IMR-90 (cell line): ENCODE measurements at regions not wholly inside any gene's neighbourhood (a gene's known extent, or its start where the extent isn't known, plus 50 kb on each side); places are given as distances from the start of the nearest gene placed in this dataset.

Experiments
- ATAC-seq: fragments of 200-7000 bp; cut with Tn5 transposase; 2 replicates; pipeline ENCODE4 v1.9.1; 2020; ENCODE audit warnings: low read depth, mild to moderate bottlenecking, moderate library complexity
- BruUV-seq: library from RNA; stranded (reverse); fragments of 400-500 nt; replicated peaks from 2 replicates; lab custom pipeline; 2021; lab: Mats Ljungman, UMichigan
- CTCF ChIA-PET: fragments of 300-600 bp; formaldehyde crosslinking; extraction: SDS; loops from one replicate; lab custom pipeline; 2021; ENCODE audit warnings: antibody characterized with exemption; lab: Yijun Ruan, JAX
- POLR2A ChIA-PET: fragments of 300-600 bp; sonication (Branson Sonifier 250); formaldehyde crosslinking; loops from one replicate; lab custom pipeline; 2022; ENCODE audit warnings: antibody characterized with exemption; ENCODE audit not compliant: unreplicated experiment; lab: Charles Lee
- DNase-seq: peaks from one replicate; pipeline ENCODE4 v3.0.0; 2013
- H2AFZ ChIP-seq: replicated peaks from 2 replicates; pipeline ENCODE3; 2013; ENCODE audit warnings: low read length, mild to moderate bottlenecking; ENCODE audit not compliant: poor library complexity
- H2AK5ac ChIP-seq: 2 replicates; pipeline ENCODE4 v1.6.1; 2013; ENCODE audit warnings: low read depth, low read length, inconsistent platforms
- H2AK9ac ChIP-seq: replicated peaks from 2 replicates; pipeline ENCODE3; 2013; ENCODE audit warnings: mild to moderate bottlenecking, low read depth, low read length, moderate library complexity; ENCODE audit not compliant: poor library complexity
- H2BK120ac ChIP-seq: 2 replicates; pipeline ENCODE4 v1.6.1; 2013; ENCODE audit warnings: low read depth, low read length, inconsistent platforms
- H2BK15ac ChIP-seq: 3 replicates; pipeline ENCODE4 v1.6.1; 2013; ENCODE audit warnings: low read depth, low read length, inconsistent platforms
- H2BK20ac ChIP-seq: 2 replicates; pipeline ENCODE4 v1.6.1; 2013; ENCODE audit warnings: low read depth, mild to moderate bottlenecking, inconsistent platforms, low read length, moderate library complexity
- H2BK5ac ChIP-seq: 2 replicates; pipeline ENCODE4 v1.6.1; 2013; ENCODE audit warnings: mild to moderate bottlenecking, low read depth, low read length, inconsistent platforms; ENCODE audit not compliant: poor library complexity, severe bottlenecking
- H3K14ac ChIP-seq: replicated peaks from 2 replicates; pipeline ENCODE4 v1.6.1; 2013; ENCODE audit warnings: low read depth, low read length, inconsistent platforms
- H3K18ac ChIP-seq: 2 replicates; pipeline ENCODE4 v1.6.1; 2013; ENCODE audit warnings: low read depth, low read length, control low read depth
- H3K23ac ChIP-seq: 2 replicates; pipeline ENCODE4 v1.6.1; 2013; ENCODE audit warnings: low read depth, low read length, inconsistent platforms
- H3K27ac ChIP-seq: 2 replicates; pipeline ENCODE4 v1.5.1; 2013; ENCODE audit warnings: mild to moderate bottlenecking, control low read depth, low read length; ENCODE audit not compliant: insufficient read depth
- H3K27me3 ChIP-seq: 2 replicates; pipeline ENCODE4 v1.6.1; 2013; ENCODE audit warnings: low read length; ENCODE audit not compliant: control insufficient read depth, insufficient read depth
- H3K36me3 ChIP-seq: 2 replicates; pipeline ENCODE4 v1.6.1; 2013; ENCODE audit warnings: low read length, mixed read lengths; ENCODE audit not compliant: control insufficient read depth, insufficient read depth
- H3K4ac ChIP-seq: 2 replicates; pipeline ENCODE4 v1.6.1; 2013; ENCODE audit warnings: low read depth, low read length, inconsistent platforms
- H3K4me1 ChIP-seq: 2 replicates; pipeline ENCODE4 v1.6.1; 2013; ENCODE audit warnings: low read length, mixed read lengths; ENCODE audit not compliant: control insufficient read depth, insufficient read depth
- H3K4me2 ChIP-seq: 2 replicates; pipeline ENCODE4 v1.6.1; 2013; ENCODE audit warnings: low read depth, mild to moderate bottlenecking, control low read depth, low read length, moderate library complexity
- H3K4me3 ChIP-seq: 2 replicates; pipeline ENCODE4 v1.5.1; 2013; ENCODE audit warnings: low read depth, mild to moderate bottlenecking, control low read depth, low read length, moderate library complexity; ENCODE audit not compliant: insufficient read depth
- H3K56ac ChIP-seq: 2 replicates; pipeline ENCODE4 v1.6.1; 2013; ENCODE audit warnings: low read length, inconsistent platforms; ENCODE audit not compliant: insufficient read depth; ENCODE audit errors: extremely low read depth
- H3K79me1 ChIP-seq, 2 experiments: 2 replicates each; pipeline ENCODE4 v1.6.1; 2013; ENCODE audit warnings: low read length in 2 of 2, inconsistent platforms in 1 of 2, low read depth in 1 of 2
- H3K9ac ChIP-seq: 2 replicates; pipeline ENCODE4 v1.6.1; 2013; ENCODE audit warnings: low read depth, low read length, control low read depth
- H3K9me1 ChIP-seq: 2 replicates; pipeline ENCODE4 v1.6.1; 2013; ENCODE audit warnings: low read length, inconsistent platforms; ENCODE audit not compliant: insufficient read depth
- H3K9me3 ChIP-seq: 2 replicates; pipeline ENCODE4 v1.6.1; 2013; ENCODE audit warnings: low read length; ENCODE audit not compliant: control insufficient read depth, insufficient read depth
- H4K20me1 ChIP-seq: 2 replicates; pipeline ENCODE4 v1.6.1; 2013; ENCODE audit warnings: low read length, inconsistent platforms; ENCODE audit not compliant: insufficient read depth
- H4K5ac ChIP-seq: 2 replicates; pipeline ENCODE4 v1.6.1; 2013; ENCODE audit warnings: mild to moderate bottlenecking, low read depth, low read length, control low read depth
- H4K8ac ChIP-seq, 2 experiments: 2 replicates each; pipeline ENCODE4 v1.6.1; 2013; ENCODE audit warnings: low read depth in 2 of 2, low read length in 2 of 2, control low read depth in 1 of 2, inconsistent platforms in 1 of 2
- H4K91ac ChIP-seq: 2 replicates; pipeline ENCODE4 v1.6.1; 2013; ENCODE audit warnings: low read depth, low read length, inconsistent platforms; ENCODE audit not compliant: insufficient read depth
- BHLHE40 ChIP-seq: fragments of 150-350 bp; IDR thresholded peaks from 2 replicates; pipeline ENCODE4 v1.6.1; 2016; ENCODE audit warnings: mild to moderate bottlenecking, low read depth, low read length
- CEBPB ChIP-seq: IDR thresholded peaks from 2 replicates; pipeline ENCODE4 v1.6.1; 2012; ENCODE audit warnings: low read depth, low read length, improper control_type of control experiment
- CHD1 ChIP-seq: IDR thresholded peaks from 2 replicates; pipeline ENCODE4 v1.6.1; 2012; ENCODE audit warnings: low read depth, low read length, improper control_type of control experiment
- FOS ChIP-seq: fragments of 150-350 bp; IDR thresholded peaks from 2 replicates; pipeline ENCODE4 v1.6.1; 2016; ENCODE audit warnings: low read depth, low read length
- MAFK ChIP-seq: IDR thresholded peaks from 2 replicates; pipeline ENCODE4 v1.6.1; 2012; ENCODE audit warnings: low read depth, low read length, improper control_type of control experiment
- MAZ ChIP-seq: IDR thresholded peaks from 2 replicates; pipeline ENCODE4 v1.6.1; 2012; ENCODE audit warnings: low read depth, mild to moderate bottlenecking, low read length, improper control_type of control experiment, moderate library complexity, borderline replicate concordance
- MXI1 ChIP-seq: IDR thresholded peaks from 2 replicates; pipeline ENCODE4 v1.6.1; 2012; ENCODE audit warnings: low read depth, mild to moderate bottlenecking, low read length, moderate library complexity, borderline replicate concordance
- NFE2L2 ChIP-seq: fragments of 150-350 bp; IDR thresholded peaks from 2 replicates; pipeline ENCODE4 v1.6.1; 2016; ENCODE audit warnings: low read depth, mild to moderate bottlenecking, low read length
- POLR2A ChIP-seq: IDR thresholded peaks from 2 replicates; pipeline ENCODE4 v1.6.1; 2012; ENCODE audit warnings: mild to moderate bottlenecking, low read depth, low read length
- RAD21 ChIP-seq: IDR thresholded peaks from 2 replicates; pipeline ENCODE4 v1.6.1; 2012; ENCODE audit warnings: low read length, improper control_type of control experiment
- RCOR1 ChIP-seq: IDR thresholded peaks from 2 replicates; pipeline ENCODE4 v1.6.1; 2012; ENCODE audit warnings: mild to moderate bottlenecking, low read length, improper control_type of control experiment; ENCODE audit not compliant: insufficient replicate concordance
- RFX5 ChIP-seq: IDR thresholded peaks from 2 replicates; pipeline ENCODE4 v1.8.0; 2012; ENCODE audit warnings: low read depth, mild to moderate bottlenecking, low read length, moderate library complexity
- SMC3 ChIP-seq: fragments of 150-350 bp; IDR thresholded peaks from 2 replicates; pipeline ENCODE4 v1.6.1; 2016; ENCODE audit warnings: low read depth, mild to moderate bottlenecking, antibody characterized with exemption, low read length, moderate library complexity
- dilution Hi-C: fragments of 300-500 bp; cut with HindIII; formaldehyde crosslinking; loops from one replicate; pipeline ENCODE4 v1.14.3; 2018; ENCODE audit warnings: low sequenced_read_pairs; ENCODE audit not compliant: unreplicated experiment
- in situ Hi-C: fragments of 300-500 bp; cut with MboI; formaldehyde crosslinking; loops from 3 replicates; pipeline ENCODE4 v1.14.3; 2019; ENCODE audit warnings: low sequenced_read_pairs, inconsistent platforms, mixed read lengths
- intact Hi-C: fragments of 100-400 bp; cut with micrococcal nuclease; formaldehyde crosslinking; loops from 2 replicates; pipeline ENCODE4 v1.10.0; 2022
- TF ChIP-seq, protein P1 (sequence below): fragments of 150-350 bp; IDR thresholded peaks from 2 replicates; pipeline ENCODE4 v1.6.1; 2016; ENCODE audit warnings: low read depth, mild to moderate bottlenecking, low read length, moderate library complexity, borderline replicate concordance
- TF ChIP-seq, protein P2 (sequence below): fragments of 150-350 bp; IDR thresholded peaks from 2 replicates; pipeline ENCODE4 v1.6.1; 2017; ENCODE audit warnings: mild to moderate bottlenecking, antibody characterized with exemption, low read length, low read depth
- TF ChIP-seq, protein P3 (sequence below): conservative IDR thresholded peaks from 2 replicates; pipeline ENCODE4 v1.5.1; 2012; ENCODE audit warnings: mild to moderate bottlenecking, low read depth, low read length, improper control_type of control experiment

DNA sequence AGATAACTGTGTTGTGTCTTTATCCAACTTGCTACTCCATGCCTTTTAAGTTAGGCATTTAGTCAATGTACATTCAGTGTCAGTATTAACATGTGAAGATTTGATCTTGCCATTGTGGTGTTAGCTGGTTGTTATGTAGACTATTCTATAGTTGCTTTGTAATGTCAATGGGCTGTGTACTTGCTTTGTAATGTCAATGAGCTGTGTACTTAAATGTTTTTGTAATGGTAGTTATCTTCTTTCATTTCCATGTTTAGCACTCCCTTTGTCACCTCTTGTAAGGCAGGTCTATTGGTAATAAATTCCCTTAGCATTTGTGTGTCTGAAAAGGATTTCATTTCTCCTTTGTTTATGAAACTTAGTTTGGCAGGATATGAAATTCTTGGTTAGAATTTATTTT, 53.4 kb downstream of the MC4R start:
- no TSS peak for BruUV-seq
- no peak overlapping the region for H2AK9ac ChIP-seq
- no peak overlapping the region for H3K9ac ChIP-seq
- intact Hi-C loops (no loop called here), in situ Hi-C loops (no loop called here), dilution Hi-C loops (no loop called here)
- H3K18ac ChIP-seq: no peak overlapping the region
- no peak overlapping the region for H4K5ac ChIP-seq
- ATAC-seq: no peak
- H3K4ac ChIP-seq: no peak overlapping the region
- TF ChIP-seq NFE2L2 (no peak), MAZ (no peak), MXI1 (no peak), POLR2A (no peak), RAD21 (no peak), FOS (no peak), MAFK (no peak), CHD1 (no peak), RFX5 (no peak), BHLHE40 (no peak), CEBPB (no peak), RCOR1 (no peak), SMC3 (no peak)
- TF ChIP-seq, protein P1, sequence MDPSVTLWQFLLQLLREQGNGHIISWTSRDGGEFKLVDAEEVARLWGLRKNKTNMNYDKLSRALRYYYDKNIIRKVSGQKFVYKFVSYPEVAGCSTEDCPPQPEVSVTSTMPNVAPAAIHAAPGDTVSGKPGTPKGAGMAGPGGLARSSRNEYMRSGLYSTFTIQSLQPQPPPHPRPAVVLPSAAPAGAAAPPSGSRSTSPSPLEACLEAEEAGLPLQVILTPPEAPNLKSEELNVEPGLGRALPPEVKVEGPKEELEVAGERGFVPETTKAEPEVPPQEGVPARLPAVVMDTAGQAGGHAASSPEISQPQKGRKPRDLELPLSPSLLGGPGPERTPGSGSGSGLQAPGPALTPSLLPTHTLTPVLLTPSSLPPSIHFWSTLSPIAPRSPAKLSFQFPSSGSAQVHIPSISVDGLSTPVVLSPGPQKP: no peak
- TF ChIP-seq, protein P2, sequence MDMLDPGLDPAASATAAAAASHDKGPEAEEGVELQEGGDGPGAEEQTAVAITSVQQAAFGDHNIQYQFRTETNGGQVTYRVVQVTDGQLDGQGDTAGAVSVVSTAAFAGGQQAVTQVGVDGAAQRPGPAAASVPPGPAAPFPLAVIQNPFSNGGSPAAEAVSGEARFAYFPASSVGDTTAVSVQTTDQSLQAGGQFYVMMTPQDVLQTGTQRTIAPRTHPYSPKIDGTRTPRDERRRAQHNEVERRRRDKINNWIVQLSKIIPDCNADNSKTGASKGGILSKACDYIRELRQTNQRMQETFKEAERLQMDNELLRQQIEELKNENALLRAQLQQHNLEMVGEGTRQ: no peak
- TF ChIP-seq, protein P3, sequence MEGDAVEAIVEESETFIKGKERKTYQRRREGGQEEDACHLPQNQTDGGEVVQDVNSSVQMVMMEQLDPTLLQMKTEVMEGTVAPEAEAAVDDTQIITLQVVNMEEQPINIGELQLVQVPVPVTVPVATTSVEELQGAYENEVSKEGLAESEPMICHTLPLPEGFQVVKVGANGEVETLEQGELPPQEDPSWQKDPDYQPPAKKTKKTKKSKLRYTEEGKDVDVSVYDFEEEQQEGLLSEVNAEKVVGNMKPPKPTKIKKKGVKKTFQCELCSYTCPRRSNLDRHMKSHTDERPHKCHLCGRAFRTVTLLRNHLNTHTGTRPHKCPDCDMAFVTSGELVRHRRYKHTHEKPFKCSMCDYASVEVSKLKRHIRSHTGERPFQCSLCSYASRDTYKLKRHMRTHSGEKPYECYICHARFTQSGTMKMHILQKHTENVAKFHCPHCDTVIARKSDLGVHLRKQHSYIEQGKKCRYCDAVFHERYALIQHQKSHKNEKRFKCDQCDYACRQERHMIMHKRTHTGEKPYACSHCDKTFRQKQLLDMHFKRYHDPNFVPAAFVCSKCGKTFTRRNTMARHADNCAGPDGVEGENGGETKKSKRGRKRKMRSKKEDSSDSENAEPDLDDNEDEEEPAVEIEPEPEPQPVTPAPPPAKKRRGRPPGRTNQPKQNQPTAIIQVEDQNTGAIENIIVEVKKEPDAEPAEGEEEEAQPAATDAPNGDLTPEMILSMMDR: no peak
- H3K9me3 ChIP-seq: no peaks in the 10 kb centered on the region
- H3K79me1 ChIP-seq: no peaks in the 10 kb centered on the region
- H3K56ac ChIP-seq: no peak overlapping the region
- H4K8ac ChIP-seq: no peak overlapping the region
- no peaks in the 10 kb centered on the region for H3K36me3 ChIP-seq
- no peaks in the 10 kb centered on the region for H3K9me1 ChIP-seq
- ChIA-PET CTCF (no interaction called here), POLR2A (no interaction called here)
- H4K20me1 ChIP-seq: no peaks in the 10 kb centered on the region
- H3K4me3 ChIP-seq: no peak overlapping the region
- H2BK20ac ChIP-seq: no peak overlapping the region
- H4K91ac ChIP-seq: no peak overlapping the region
- no peak overlapping the region for H3K4me2 ChIP-seq
- H3K27ac ChIP-seq: no peak overlapping the region
- no peak overlapping the region for H2BK120ac ChIP-seq
- no peak overlapping the region for H2AFZ ChIP-seq
- H3K14ac ChIP-seq: no peak overlapping the region
- H2AK5ac ChIP-seq: no peak overlapping the region
- DNase-seq: no peak
- no peak overlapping the region for H3K23ac ChIP-seq
- no peak overlapping the region for H2BK5ac ChIP-seq
- H2BK15ac ChIP-seq: no peak overlapping the region
- H3K4me1 ChIP-seq: no peaks in the 10 kb centered on the region
- H3K27me3 ChIP-seq: no peaks in the 10 kb centered on the region
